ENCODE measurements at regions not wholly inside any gene's neighbourhood (a gene's known extent, or its start where the extent isn't known, plus 50 kb on each side); places are given as distances from the start of the nearest gene placed in this dataset.
"Not testable (repeated sequence)": the region's sequence is repeated elsewhere in the genome, so short reads cannot be mapped to it uniquely, and the experiment has no call there.

DNA sequence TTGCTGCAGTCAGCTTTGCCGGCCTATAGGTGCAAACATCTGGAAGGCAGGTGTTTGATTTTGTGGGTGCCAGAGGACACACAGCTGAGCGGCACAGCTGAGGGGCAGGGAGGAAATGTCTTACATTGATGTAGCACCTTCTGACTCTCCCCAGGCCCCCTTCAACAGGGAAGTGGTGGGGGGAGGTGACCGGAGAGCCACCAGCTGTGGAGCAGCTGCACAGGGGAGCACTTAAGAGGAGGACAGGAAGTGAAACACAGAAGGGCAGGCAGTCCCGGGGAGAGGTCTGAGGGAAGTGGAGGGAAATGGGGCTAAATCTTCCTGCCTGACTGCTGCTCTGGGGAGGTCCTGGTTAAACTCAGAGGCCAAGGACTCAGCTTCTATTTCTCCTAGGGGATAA, 409.1 kb downstream of the TNS1 start:
- no peak for DNase-seq (ENCODE audit: low read depth, low spot score)

DNA sequence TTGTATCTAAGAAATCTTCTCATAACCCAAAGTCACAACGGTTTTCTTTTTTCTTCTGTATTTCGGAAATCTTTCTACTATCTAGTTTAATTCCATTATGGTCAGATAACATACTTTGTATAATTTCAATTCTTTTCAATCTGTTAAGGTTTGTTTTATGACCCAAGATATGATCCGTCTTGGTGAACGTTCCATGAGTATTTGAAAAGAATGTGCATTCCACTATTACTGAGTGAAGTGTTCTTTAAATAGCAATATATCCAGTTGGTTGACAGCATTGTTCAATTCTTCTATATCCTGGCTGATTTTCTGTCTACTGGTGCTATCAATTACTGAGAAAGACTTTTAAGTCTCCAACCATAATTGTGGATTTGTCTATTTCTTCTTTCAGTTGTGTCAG, 414.5 kb downstream of the TNS1 start:
- no peak for DNase-seq (ENCODE audit: low read depth, low spot score)

DNA sequence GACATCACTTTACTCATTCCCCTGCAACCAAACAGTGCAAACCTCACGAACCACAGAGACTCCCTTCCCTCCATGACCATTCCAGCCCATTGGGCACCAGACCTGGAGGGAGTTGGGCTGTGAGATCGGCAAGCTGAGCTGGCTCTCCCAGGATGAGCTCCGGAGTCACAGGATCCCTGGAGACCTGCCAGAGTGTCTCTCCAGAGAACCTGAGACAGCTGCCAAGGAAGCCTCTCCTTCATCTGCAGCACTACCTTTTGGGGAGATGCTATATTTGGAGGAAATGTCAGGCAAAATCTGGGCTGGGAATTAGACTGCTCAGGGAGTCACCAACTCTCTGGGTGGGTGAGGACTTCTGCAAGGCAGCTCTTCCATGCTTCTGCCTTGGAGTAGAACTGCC, 417.4 kb downstream of the TNS1 start:
- no peak for DNase-seq (ENCODE audit: low read depth, low spot score)

DNA sequence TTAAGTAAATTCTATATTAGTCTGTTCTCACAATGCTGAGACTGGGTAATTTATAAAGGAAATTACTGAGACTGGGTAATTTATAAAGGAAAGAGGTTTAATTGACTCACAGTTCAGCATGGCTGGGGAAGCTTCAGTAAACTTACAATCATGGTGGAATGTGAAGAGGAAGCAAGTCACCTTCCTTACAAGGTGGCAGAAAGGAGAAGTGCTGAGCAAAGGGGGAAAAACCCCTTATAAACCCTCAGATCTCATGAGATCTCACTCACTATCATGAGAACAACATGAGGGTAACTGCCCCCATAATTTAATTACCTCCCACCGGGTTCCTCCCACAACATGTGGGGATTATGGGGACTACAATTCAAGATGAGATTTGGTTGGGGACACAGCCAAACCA, 422.4 kb downstream of the TNS1 start:
- not testable (repeated sequence) for DNase-seq (ENCODE audit: low read depth, low spot score)

DNA sequence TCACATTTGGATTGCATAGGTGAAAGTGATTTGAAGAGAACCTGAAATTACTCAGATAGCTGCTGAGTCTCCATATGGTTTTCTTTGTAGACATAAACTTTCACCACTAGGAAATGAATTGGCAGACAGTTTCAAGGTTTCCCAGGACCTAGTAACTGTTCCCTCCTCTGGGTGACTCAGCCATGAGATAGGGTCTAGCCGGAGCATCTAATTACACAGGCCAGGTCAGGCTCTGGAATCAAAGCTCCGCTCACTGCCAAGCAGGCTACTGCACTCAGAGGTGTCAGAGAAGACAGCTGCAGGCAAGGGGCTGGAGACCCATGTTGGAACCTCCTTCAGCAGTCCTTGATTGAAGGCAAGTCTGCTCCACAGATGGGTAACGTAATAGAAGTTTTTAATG, 429.2 kb downstream of the TNS1 start:
- DNase-seq (ENCODE audit: low read depth, low spot score), result peak; percentile 52

DNA sequence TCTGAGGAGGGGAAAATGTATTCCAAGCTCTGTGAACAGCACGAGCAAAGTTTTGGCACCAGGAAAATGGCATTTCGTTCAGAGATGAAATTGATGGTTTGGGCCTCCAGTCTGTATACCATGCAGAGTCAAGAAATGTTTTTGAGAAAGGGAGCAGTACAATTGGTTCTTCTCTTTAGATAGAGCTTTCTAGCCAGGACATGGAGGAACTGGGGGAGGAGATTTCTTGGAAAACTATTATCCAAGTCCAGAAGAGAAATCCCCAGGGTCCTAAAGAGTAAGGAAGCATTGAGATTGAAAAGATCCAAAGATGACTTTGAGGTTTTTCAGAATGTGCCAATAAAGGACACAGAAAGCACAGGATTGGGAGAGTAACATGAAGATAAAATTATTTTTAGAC, 432.4 kb downstream of the TNS1 start:
- DNase-seq (ENCODE audit: low read depth, low spot score), result no peak

DNA sequence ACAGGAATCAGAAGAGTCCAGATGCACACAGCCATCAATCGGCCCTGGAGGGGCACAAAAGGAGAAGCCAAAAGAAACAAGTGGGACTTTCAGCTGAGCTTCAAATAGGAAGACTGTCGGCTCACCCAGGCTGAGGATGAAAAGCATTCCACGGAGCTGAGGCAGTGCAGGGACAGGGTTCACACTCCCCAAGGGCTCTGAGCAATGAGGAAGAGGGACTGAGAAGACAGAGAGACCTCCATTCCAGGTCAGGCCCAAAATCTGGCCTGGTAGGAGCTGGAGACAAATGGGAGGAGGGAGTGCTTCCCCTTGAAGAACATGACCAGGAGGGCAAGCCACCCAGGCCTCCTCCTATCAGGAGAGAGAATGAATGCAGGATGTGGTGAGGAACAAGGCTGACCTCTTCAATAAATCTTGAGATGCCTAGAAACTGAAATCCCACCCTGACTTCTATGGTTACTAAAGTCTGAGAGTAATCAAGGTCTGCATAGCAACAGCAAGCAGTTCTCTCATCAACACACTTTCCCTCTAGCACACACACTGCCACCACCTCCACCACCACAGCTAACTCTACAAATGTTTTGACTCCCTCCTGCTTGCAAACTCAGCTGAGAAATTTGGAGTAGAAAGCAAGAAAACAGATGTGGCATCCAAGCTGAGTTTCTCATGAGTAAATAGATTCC, 434.4 kb downstream of the TNS1 start:
- peak; percentile 16 for DNase-seq (ENCODE audit: low read depth, low spot score)

DNA sequence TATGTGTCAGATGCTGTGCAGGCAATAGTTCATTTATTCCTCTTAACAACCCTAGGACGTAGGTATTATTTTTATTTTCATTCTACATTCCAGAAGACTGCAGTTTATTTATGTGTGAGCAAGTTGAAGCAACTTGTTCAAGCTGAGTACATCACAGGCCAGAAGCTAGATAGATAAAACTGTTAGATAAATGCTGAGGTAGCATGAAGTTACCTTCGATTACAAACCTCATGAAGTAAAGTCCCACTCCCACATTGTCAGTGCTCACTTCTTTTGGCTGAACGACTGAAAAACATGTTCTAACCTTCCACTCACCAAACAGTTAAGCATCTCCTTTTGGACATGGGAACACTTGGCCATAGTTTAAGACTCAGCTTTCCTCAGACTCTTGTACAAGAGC, 439.2 kb downstream of the TNS1 start:
- no peak for DNase-seq (ENCODE audit: low read depth, low spot score)

DNA sequence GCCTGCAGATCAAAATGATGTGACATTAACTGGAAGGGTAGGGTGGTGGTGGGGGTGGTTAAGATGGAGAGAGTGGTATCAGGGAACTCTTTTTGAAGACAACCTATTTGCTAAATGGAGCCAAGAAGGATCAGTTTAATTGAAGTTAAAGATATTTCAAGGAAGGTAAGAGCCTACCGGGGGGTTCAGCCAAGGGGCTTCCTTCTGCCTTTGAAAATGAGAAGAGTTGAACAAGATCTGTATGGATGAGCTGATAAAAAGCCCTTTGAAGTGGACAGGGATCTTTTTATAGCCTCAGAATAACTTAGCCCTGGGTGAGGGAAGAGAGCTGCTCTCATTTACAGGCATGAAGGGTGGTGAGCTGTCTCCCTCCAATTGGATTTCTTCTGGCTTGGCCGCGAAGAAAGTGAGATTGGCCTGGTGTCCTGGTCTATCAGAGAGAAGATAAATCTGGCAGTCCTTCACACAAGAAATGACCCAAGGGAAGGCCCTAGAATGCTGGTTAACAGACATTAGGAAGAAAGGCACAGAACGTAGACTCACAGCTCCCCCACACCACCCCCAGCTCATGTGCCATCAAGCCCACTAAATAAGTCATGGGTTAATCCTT, 439.8 kb downstream of the TNS1 start:
- no peak for DNase-seq (ENCODE audit: low read depth, low spot score)

DNA sequence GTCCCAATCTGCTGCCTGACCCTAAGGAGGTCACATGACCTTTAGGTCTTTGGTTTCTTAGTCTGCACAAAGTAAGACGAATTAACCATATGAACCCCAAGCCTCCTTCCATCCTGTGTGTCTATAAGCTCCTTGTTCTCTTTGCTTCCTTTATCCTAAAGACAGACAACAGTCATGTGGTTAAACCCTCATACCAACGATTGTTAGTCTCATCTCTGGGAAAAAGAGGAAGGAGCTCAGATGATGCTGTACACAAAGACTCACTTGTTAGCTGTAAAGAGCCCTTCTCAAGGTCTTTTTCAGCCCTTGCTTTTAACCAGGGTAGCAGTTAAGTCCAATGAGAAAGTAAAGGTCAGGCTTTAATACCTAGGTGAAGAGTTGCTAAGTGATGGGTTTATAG, 443.7 kb downstream of the TNS1 start:
- no peak for DNase-seq (ENCODE audit: low read depth, low spot score)

DNA sequence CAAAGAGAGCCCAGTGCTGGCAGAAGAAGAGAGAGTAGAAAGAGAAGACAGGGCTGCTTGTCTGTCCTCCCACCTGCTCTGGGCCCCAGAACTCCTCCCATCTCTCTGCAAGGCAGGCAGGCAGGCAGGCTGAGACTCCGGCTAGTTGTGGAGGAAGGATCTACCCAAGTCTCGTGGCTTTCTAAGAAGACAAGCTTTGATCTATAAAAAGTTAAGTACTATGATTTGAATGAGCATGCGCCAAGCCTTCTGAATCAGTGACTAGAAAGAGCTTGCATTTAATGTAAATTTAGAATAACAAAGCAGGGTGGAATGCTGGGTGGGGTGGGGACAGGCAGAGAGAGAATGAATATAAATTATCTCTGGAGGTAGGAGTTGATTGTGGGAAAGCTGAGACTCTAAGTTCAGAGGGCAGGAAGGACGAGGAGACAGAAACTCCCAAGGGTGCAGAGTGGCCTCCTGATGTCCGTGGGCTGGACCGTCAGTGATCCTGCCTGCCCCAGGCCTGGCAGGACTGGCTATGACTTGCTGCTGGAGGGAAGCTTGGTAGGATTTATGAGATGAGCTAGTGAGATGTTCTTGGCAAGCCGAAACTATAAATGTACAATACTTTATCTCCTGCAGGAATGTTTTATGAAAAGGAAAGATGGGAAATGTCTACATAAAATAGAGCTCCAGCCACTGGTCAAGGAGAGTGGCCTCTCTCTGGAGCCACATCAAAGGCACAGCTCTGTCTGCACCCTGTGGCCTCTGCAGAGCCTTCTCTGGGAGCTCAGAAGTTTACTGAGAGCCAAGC, 447.5 kb downstream of the TNS1 start:
- DNase-seq (ENCODE audit: low read depth, low spot score), result no peak

DNA sequence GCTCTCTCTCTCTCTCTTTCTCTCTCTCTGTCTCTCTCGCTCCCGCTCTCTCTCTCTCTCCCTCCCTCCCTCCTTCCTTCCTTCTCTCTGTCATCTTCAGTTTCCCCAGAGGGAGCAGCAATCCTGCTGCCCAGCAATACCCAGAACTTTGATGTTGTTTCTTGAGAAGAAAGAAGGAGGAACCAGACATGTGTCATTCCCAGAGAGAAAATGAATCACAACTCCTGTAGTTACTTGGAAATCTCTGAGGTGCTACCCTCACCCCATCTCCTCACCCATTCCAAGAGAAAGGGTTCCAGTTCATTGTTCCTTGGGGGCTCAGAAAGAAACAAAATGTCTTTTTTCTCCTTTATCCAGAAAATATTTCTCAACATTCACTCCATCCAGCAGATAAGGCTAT, 449.1 kb downstream of the TNS1 start:
- DNase-seq (ENCODE audit: low read depth, low spot score), result no peak

DNA sequence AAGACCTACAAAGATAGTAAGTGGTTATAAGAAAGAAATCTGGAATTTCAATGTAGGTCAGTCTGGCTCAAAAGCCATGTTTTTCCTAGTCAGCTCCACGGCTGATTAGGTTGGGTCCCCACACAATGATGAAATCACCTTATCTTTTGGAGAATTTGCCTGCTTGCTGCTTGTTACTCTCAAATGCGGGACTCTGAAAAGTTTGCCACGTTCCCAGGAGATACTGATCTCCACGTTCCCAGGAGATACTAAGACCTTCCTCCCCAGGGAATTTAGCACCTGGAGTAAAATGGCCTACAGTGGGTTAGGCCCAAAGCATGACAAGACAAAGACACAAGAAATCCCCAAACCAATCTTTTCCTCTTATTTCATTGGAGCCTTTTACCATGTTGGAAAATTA, 449.6 kb downstream of the TNS1 start:
- DNase-seq (ENCODE audit: low read depth, low spot score), result no peak

DNA sequence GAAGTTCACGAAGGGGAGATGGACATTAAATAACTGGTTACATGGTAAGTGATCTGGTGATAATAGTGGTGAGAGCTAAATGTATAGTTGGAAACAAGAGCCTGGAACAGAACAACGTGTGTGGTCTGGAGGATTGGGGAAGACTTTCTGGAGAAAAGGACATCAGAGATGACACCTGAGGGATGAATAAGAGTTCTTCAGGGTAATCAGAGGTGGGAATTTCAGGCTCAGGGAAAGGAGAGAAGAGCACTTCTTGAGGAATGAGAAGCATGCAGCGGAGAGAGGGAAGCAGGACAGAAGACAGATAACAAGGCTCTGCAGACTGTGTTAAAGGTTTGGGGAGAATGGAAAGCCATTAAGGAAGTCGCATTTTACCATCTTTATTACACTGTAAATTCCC, 450.7 kb downstream of the TNS1 start:
- no peak for DNase-seq (ENCODE audit: low read depth, low spot score)

DNA sequence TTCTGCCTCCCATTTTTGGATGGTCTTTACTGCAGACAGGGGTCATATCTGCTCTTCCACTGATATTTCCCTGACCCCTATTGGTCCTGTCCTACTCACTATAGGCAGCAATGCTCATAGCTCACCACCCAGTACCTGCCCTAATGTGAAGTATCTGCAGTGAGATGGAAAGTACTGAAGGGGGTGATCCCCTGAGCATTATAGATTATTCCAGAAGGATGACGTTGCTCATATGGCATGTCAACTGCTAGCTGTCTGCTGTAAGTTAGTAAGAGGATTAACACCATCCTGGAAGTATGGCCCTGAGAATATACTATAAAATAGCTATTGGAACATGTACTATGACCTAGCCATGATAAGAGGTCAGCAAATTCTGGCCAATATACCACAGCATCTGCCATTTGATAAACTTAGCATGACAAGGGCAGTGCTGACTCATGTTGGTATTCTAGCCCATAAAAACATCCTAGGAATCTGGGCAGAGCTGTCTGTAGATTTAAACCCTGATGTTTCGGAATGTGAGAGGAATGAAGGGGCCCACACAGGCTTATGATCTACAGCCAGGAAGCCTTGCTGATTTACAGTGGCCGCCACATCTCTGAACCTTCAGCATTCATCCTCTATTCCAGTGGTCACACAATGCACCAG, 451.4 kb downstream of the TNS1 start:
- DNase-seq (ENCODE audit: low read depth, low spot score), result peak; percentile 89

DNA sequence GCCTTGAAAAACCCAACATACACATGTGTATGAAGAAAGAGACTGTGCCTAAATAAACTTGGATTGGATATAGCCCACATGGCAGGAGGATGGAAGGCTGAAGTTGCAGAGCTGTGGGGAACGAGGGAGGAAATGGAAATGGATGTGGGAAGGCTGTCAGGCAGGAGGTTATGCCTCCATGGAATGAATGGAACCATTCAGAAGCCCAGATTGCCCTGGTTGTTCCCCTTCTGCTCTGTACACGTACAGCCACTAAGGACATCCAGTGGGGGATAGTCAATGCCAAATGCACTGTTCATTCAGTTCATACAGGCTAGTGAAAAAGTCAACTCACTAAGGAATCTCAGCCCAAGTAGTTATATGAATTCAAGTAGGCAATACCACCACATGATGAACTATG, 463.7 kb downstream of the TNS1 start:
- DNase-seq (ENCODE audit: low read depth, low spot score), result no peak

DNA sequence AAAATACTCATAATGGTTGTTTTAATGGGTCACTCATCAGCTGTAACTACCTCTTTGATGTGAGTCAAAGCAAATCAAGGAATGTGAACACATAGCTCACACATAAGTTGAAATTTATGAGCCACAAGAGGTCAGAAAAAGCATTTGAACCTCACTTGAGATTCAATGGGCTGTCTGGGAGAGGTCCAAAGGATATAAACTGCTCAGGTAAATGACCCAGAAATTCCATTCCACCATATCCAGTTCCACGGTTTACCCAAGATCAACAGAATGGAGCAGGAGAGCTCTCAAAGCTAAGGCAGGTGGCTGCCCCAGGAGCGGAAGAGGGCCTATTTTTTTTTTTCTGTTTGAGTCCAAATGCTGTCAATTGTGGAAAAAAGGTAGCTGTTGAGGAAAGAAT, 464.1 kb downstream of the TNS1 start:
- peak; percentile 15 for DNase-seq (ENCODE audit: low read depth, low spot score)

DNA sequence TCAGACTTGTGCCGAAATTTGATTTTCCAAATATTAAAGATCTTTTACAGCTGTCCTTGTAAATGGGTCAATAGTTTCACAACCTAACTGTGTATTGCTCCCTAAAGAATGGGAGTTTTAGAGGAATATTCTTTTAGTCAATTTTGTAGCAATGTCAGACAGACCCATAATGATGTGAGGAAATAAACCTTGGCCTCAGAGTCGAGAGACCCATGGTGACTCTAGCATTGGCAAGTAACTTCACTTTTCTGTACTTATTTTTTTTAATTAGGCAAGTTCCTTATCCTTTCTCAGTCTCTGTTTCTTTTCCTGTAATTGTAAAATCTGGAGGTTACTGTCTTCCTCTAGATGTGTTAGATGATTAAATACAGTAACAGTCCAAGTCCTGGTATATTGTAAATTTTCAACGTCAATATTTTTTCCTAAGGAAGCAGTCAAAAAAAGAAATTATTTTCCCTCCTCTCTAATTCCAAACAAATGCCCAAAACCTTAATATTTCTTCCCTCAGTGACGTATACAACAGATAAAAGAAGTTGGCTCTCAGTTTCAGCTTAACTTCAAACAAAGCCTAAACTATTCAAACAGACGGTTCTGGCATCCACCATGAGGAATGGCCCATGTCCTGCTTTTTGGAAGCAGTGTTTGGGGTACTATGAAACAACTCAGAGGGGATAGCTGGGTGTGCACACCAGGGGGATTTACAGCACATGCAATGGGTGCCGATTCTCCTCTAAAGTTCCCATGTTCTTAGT, 466.7 kb downstream of the TNS1 start:
- no peak for DNase-seq (ENCODE audit: low read depth, low spot score)

DNA sequence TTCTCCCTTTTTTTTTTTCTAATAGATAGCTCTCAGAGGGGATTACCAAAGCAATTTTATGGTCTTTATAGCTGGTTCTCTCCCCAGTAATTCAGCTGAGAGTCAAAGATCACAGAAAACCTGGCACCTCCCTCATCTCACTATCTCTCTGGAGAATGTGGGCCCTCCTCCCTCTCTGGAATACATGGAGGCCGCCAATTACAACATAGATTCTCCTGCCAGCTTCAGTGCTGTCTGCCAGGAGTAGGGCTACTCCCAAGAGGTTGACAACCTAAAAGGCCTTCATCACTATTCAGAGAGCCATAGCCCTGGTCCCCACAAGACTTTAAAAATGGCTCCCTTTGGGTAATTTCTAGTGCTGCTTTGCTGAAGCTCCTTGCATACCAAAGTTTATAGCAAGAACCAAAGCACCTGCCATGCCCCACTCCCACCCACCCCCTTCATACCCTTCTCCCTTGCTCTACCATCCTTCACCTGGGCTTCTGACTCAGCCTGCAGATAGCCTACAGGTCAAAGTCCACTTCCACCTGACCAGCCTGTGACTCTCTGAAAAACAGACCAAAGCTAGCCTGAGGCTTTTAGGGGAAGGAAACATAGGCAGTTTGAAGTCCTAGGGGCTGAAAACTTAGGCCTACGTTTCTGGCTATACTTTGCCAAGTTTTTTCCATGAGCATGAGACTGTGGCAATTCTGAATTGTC, 472.3 kb downstream of the TNS1 start:
- no peak for DNase-seq (ENCODE audit: low read depth, low spot score)

DNA sequence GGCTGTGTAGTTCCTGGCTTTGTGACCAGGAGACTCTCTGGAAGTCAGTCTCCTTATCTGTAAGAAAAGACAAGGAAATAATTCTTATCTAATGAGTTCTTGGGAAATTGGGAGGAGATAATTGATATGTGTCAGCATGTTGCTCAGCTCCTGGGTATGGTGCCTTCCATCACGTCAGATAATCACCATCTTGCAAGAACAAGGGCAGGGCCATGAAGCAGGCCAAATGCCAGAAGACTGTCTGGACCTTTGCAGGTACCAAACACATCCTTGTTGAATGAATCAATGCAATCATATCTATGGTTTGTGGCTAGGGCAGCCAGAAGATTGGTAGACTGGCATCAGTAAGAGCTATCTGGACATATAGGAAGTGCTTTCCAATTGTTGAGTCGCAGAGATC, 473.5 kb downstream of the TNS1 start:
- DNase-seq (ENCODE audit: low read depth, low spot score), result no peak

DNA sequence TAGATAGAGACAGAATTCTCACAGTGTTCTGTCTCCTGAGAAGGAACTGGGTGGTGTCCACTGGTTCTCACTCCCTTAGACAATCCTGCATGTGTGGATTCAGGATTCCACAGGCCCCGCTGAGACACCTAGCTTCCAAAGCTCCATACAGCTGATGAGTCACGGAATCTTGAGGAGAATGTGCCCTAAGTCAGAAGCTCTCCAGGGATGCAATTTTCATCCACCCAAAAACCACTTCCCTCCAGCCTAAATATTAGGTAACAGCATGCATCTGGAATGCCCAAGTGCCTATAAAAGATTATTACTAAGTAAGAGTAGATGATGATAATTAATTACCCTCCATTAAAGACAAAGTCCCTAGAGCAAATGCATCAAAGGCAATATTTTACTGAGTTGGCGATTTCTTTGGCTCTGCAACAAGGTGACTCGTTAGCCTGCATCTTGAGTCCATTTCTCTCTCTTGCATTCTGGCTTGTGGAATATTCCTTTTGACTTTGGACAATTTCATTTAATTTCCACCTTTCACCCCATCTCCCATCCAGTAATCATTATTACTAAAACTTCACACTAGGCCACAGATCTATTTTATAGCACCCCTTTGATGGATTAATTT, 475.1 kb downstream of the TNS1 start:
- DNase-seq (ENCODE audit: low read depth, low spot score), result no peak

Measured in astrocyte of the hippocampus (primary cell).